ENCODE measurements at regions not wholly inside any gene's neighbourhood (a gene's known extent, or its start where the extent isn't known, plus 50 kb on each side); places are given as distances from the start of the nearest gene placed in this dataset.
"Not testable (repeated sequence)": the region's sequence is repeated elsewhere in the genome, so short reads cannot be mapped to it uniquely, and the experiment has no call there.

GRCh38 chr13:50292081-50292480 is 276.8 kb downstream of the KCNRG start:
- ATAC-seq (ENCODE audit: low read depth) (no peak), DNase-seq (no peak)
- H3K9me3 Mint-ChIP-seq (ENCODE audit: insufficient read depth), result peaks cover 2% of the 10 kb centered on the region
- Histone ChIP-seq H2AFZ (ENCODE audit: insufficient read depth, low read depth, low read length, poor library complexity, severe bottlenecking) (no peak overlapping the region), H4K20me1 (ENCODE audit: control insufficient read depth, insufficient read depth, low read length, poor library complexity, severe bottlenecking) (no peaks in the 10 kb centered on the region), H3K4me2 (replicated peaks; ENCODE audit: low read depth, low read length, poor library complexity, severe bottlenecking) (no peak overlapping the region), H3K27me3 (replicated peaks in 1 of 4; ENCODE audit: control extremely low read depth in 1 of 4, control insufficient read depth in 3 of 4, insufficient read depth in 4 of 4, low read length in 3 of 4) (no peaks in the 10 kb centered on the region), H3K27ac (ENCODE audit: low read length in 2 of 2) (no peak overlapping the region), H3K79me2 (ENCODE audit: control insufficient read depth, insufficient read depth, low read length) (no peaks in the 10 kb centered on the region), H3K4me3 (ENCODE audit: control extremely low read depth in 1 of 5, extremely low read depth in 1 of 5, insufficient read depth in 1 of 5, low read depth in 2 of 5, low read length in 4 of 5) (no peak overlapping the region), H3K4me1 (ENCODE audit: control insufficient read depth in 2 of 2, insufficient read depth in 2 of 2, low read length in 2 of 2) (no peaks in the 10 kb centered on the region), H3K36me3 (replicated peaks in 1 of 2; ENCODE audit: control extremely low read depth in 1 of 2, control insufficient read depth in 1 of 2, extremely low read depth in 1 of 2, insufficient read depth in 2 of 2, low read length in 1 of 2) (no peaks in the 10 kb centered on the region), H3K9me3 (ENCODE audit: control extremely low read depth in 1 of 3, control insufficient read depth in 2 of 3, insufficient read depth in 1 of 3, low read length in 2 of 3) (peaks cover 0 to 3% (median 3%) of the 10 kb centered on the region in 3 donors), H3K9ac (ENCODE audit: low read length) (no peak overlapping the region)
- no CpG with 5 or more reads among the region's 1 CpG for WGBS (ENCODE audit: insufficient coverage)
- no peak overlapping the region for H3K4me3 Mint-ChIP-seq
- H3K27me3 Mint-ChIP-seq, result no peaks in the 10 kb centered on the region
- ChIA-PET CTCF (no interaction called here), POLR2A (no interaction called here)
- no peak overlapping the region for H3K27ac Mint-ChIP-seq
- peaks cover 2% of the 10 kb centered on the region for H3K4me1 Mint-ChIP-seq
- TF ChIP-seq CTCF (IDR thresholded peaks at IDR 0.05) (no peak), EZH2 (IDR thresholded peaks at IDR 0.05; ENCODE audit: borderline replicate concordance, insufficient read depth, low read depth, low read length, poor library complexity, severe bottlenecking) (no peak)
- intact Hi-C loops (cut with micrococcal nuclease), result no loop called here

GRCh38 chr13:50294425-50294824 is 279.2 kb downstream of the KCNRG start:
- ATAC-seq (ENCODE audit: low read depth); H3K27me3 ChIP-seq (replicated peaks in 1 of 4; ENCODE audit: control extremely low read depth in 1 of 4, control insufficient read depth in 3 of 4, insufficient read depth in 4 of 4, low read length in 3 of 4); H3K79me2 ChIP-seq (ENCODE audit: control insufficient read depth, insufficient read depth, low read length); H3K27ac ChIP-seq (ENCODE audit: low read length in 2 of 2); H2AFZ ChIP-seq (ENCODE audit: insufficient read depth, low read depth, low read length, poor library complexity, severe bottlenecking); H4K20me1 ChIP-seq (ENCODE audit: control insufficient read depth, insufficient read depth, low read length, poor library complexity, severe bottlenecking); H3K4me1 Mint-ChIP-seq; H3K9me3 Mint-ChIP-seq (ENCODE audit: insufficient read depth); H3K27ac Mint-ChIP-seq; H3K36me3 ChIP-seq (replicated peaks in 1 of 2; ENCODE audit: control extremely low read depth in 1 of 2, control insufficient read depth in 1 of 2, extremely low read depth in 1 of 2, insufficient read depth in 2 of 2, low read length in 1 of 2); H3K4me3 Mint-ChIP-seq; H3K27me3 Mint-ChIP-seq; H3K9me3 ChIP-seq (ENCODE audit: control extremely low read depth in 1 of 3, control insufficient read depth in 2 of 3, insufficient read depth in 1 of 3, low read length in 2 of 3); intact Hi-C loops (cut with micrococcal nuclease); POLR2A ChIA-PET; H3K4me2 ChIP-seq (replicated peaks; ENCODE audit: low read depth, low read length, poor library complexity, severe bottlenecking); H3K4me1 ChIP-seq (ENCODE audit: control insufficient read depth in 2 of 2, insufficient read depth in 2 of 2, low read length in 2 of 2); H3K4me3 ChIP-seq (ENCODE audit: control extremely low read depth in 1 of 5, extremely low read depth in 1 of 5, insufficient read depth in 1 of 5, low read depth in 2 of 5, low read length in 4 of 5); DNase-seq; H3K9ac ChIP-seq (ENCODE audit: low read length): not testable (repeated sequence)
- CTCF ChIA-PET, result interaction anchor here (0.6 to 0.7 kb wide), 2 partner anchors 182 to 204 kb away, joined by 3 read pairs; no protein-coding TSS in a partner anchor
- whole genome bisulfite sequencing (ENCODE audit: insufficient coverage), result no CpG with 5 or more reads among the region's 4 CpGs
